GM23338 (cell line): ENCODE measurements at regions not wholly inside any gene's neighbourhood (a gene's known extent, or its start where the extent isn't known, plus 50 kb on each side); places are given as distances from the start of the nearest gene placed in this dataset.

ENCODE experiments used
- ATAC-seq: fragments of 200-7000 bp; cut with Tn5 transposase; 3 replicates; pipeline ENCODE4 v1.9.1; 2020
- DNase-seq: peaks from one replicate; pipeline ENCODE4 v3.0.0-alpha.2; 2015; ENCODE audit warnings: low spot score
- H2AFZ ChIP-seq: fragments of 200-600 bp; sonication (generic); 2 replicates; pipeline ENCODE4 v1.8.0; 2016; ENCODE audit warnings: antibody characterized with exemption, mild to moderate bottlenecking, moderate library complexity
- H3F3A ChIP-seq: fragments of 200-600 bp; sonication (generic); replicated peaks from 2 replicates; pipeline ENCODE4 v1.8.0; 2017; ENCODE audit warnings: antibody characterized with exemption, mixed run types, low read depth
- H3K27ac ChIP-seq: fragments of 200-600 bp; sonication (generic); 2 replicates; pipeline ENCODE4 v1.6.1; 2016; ENCODE audit warnings: low read depth
- H3K27me3 ChIP-seq: fragments of 200-600 bp; sonication (generic); 2 replicates; pipeline ENCODE4 v1.8.0; 2016; ENCODE audit warnings: mild to moderate bottlenecking, mixed run types, moderate library complexity; ENCODE audit not compliant: insufficient read depth
- H3K36me3 ChIP-seq: fragments of 200-600 bp; sonication (generic); 2 replicates; pipeline ENCODE4 v1.8.0; 2016; ENCODE audit warnings: mild to moderate bottlenecking; ENCODE audit not compliant: insufficient read depth
- H3K4me1 ChIP-seq: fragments of 200-600 bp; sonication (generic); 2 replicates; pipeline ENCODE4 v1.8.0; 2016; ENCODE audit warnings: mild to moderate bottlenecking, moderate library complexity; ENCODE audit not compliant: insufficient read depth
- H3K4me2 ChIP-seq: fragments of 200-600 bp; sonication (generic); 2 replicates; pipeline ENCODE4 v1.7.1; 2017; ENCODE audit warnings: mixed run types
- H3K4me3 ChIP-seq: fragments of 200-600 bp; sonication (generic); 2 replicates; pipeline ENCODE4 v1.6.1; 2016; ENCODE audit warnings: mixed run types
- H3K79me2 ChIP-seq: fragments of 200-600 bp; sonication (generic); replicated peaks from 2 replicates; pipeline ENCODE4 v1.8.0; 2017; ENCODE audit warnings: mild to moderate bottlenecking; ENCODE audit not compliant: insufficient read depth
- H3K9me2 ChIP-seq: fragments of 200-600 bp; sonication (generic); 2 replicates; pipeline ENCODE4 v1.8.0; 2017; ENCODE audit not compliant: insufficient read depth
- H4K20me1 ChIP-seq: fragments of 200-600 bp; sonication (generic); replicated peaks from 2 replicates; pipeline ENCODE4 v1.8.0; 2017; ENCODE audit warnings: mild to moderate bottlenecking; ENCODE audit not compliant: insufficient read depth
- H3K27ac Mint-ChIP-seq: 2 replicates; pipeline ENCODE4 v1.8.0; 2020; ENCODE audit warnings: inconsistent platforms, mild to moderate bottlenecking, moderate library complexity, mixed read lengths
- H3K27me3 Mint-ChIP-seq: 3 replicates; pipeline ENCODE4 v1.8.0; 2022; ENCODE audit warnings: low read depth, mild to moderate bottlenecking, moderate library complexity, mixed read lengths, inconsistent platforms; ENCODE audit not compliant: insufficient read depth, poor library complexity
- H3K36me3 Mint-ChIP-seq: 3 replicates; pipeline ENCODE4 v1.8.0; 2021; ENCODE audit warnings: low read depth, mild to moderate bottlenecking, inconsistent platforms, moderate library complexity, mixed read lengths
- H3K4me1 Mint-ChIP-seq: 3 replicates; pipeline ENCODE4 v1.8.0; 2020; ENCODE audit warnings: mild to moderate bottlenecking, inconsistent platforms, mixed read lengths
- H3K4me3 Mint-ChIP-seq: 3 replicates; pipeline ENCODE4 v1.8.0; 2021; ENCODE audit warnings: moderate library complexity, mild to moderate bottlenecking, inconsistent platforms, mixed read lengths
- H3K9me3 Mint-ChIP-seq: 3 replicates; pipeline ENCODE4 v1.8.0; 2020; ENCODE audit warnings: moderate library complexity, mild to moderate bottlenecking, inconsistent platforms, mixed read lengths
- CREB1 ChIP-seq: fragments of 250-450 bp; sonication (Bioruptor Pico); IDR thresholded peaks from 2 replicates; pipeline ENCODE4 v1.5.0; 2020; ENCODE audit warnings: low read depth, mild to moderate bottlenecking, moderate library complexity
- STAT1 ChIP-seq: IDR thresholded peaks from one replicate; pipeline ENCODE4 v1.6.1; 2016; ENCODE audit warnings: antibody characterized with exemption; ENCODE audit not compliant: unreplicated experiment
- ZNF114 ChIP-seq: fragments of 250-450 bp; sonication (Bioruptor Pico); IDR thresholded peaks from 2 replicates; pipeline ENCODE4 v1.5.0; 2020; ENCODE audit warnings: mild to moderate bottlenecking, moderate library complexity
- ZNF462 ChIP-seq: fragments of 250-450 bp; sonication (Bioruptor Pico); IDR thresholded peaks from 2 replicates; pipeline ENCODE4 v1.5.0; 2020; ENCODE audit warnings: mild to moderate bottlenecking, moderate library complexity

- no peak for TF ChIP-seq ZNF462 (CRISPR knock-in tag)
Observed at GRCh38 chr20:60240986-60241385, 282.8 kb downstream of the CDH26 start (continued).

- TF ChIP-seq CREB1 = no peak
- no peak for TF ChIP-seq ZNF114 (CRISPR knock-in tag)
- no peak for TF ChIP-seq STAT1
- no peak for TF ChIP-seq ZNF462 (CRISPR knock-in tag)
- H3K9me3 Mint-ChIP-seq = no peaks in the 10 kb centered on the region
- H3K4me1 ChIP-seq = no peaks in the 10 kb centered on the region
- no peak overlapping the region for H3K4me3 Mint-ChIP-seq
- no peaks in the 10 kb centered on the region for H3K9me2 ChIP-seq
- no peak overlapping the region for H3K4me2 ChIP-seq
- no peak overlapping the region for H3K4me3 ChIP-seq
- H4K20me1 ChIP-seq = no peaks in the 10 kb centered on the region
- no peaks in the 10 kb centered on the region for H3K79me2 ChIP-seq
- ATAC-seq (no peak), DNase-seq (no peak)
- peaks cover 9% of the 10 kb centered on the region for H3K27me3 Mint-ChIP-seq
- H3K27me3 ChIP-seq = no peaks in the 10 kb centered on the region
- no peaks in the 10 kb centered on the region for H3K36me3 ChIP-seq
- H3K36me3 Mint-ChIP-seq = no peaks in the 10 kb centered on the region
- H3F3A ChIP-seq = no peaks in the 10 kb centered on the region
- no peak overlapping the region for H3K27ac ChIP-seq
- H3K4me1 Mint-ChIP-seq = 0 out of 3 replicates have a peak, but pooled peaks cover 2% of the 10 kb centered on the region
- no peak overlapping the region for H3K27ac Mint-ChIP-seq
- no peak overlapping the region for H2AFZ ChIP-seq
Observed at GRCh38 chr20:60242836-60243505, 284.7 kb downstream of the CDH26 start.
